ENCODE measurements at regions not wholly inside any gene's neighbourhood (a gene's known extent, or its start where the extent isn't known, plus 50 kb on each side); places are given as distances from the start of the nearest gene placed in this dataset.
"Not testable (repeated sequence)": the region's sequence is repeated elsewhere in the genome, so short reads cannot be mapped to it uniquely, and the experiment has no call there.

GRCh38 chr4:175070444-175070843 is 152.3 kb downstream of the ADAM29 start:
- no peak for DNase-seq (ENCODE audit: low spot score)
- in situ Hi-C loops (cut with MboI; ENCODE audit: low sequenced_read_pairs, unreplicated experiment) = no loop called here
- no peak for TF ChIP-seq CTCF (IDR thresholded peaks at IDR 0.05; ENCODE audit: borderline replicate concordance, control extremely low read depth, extremely low read depth, insufficient read depth, missing control alignments)

- DNase-seq (ENCODE audit: low spot score) = no peak
- no peak for TF ChIP-seq CTCF (IDR thresholded peaks at IDR 0.05; ENCODE audit: borderline replicate concordance, control extremely low read depth, extremely low read depth, insufficient read depth, missing control alignments)
- in situ Hi-C loops (cut with MboI; ENCODE audit: low sequenced_read_pairs, unreplicated experiment) = no loop called here
These were observed 153.0 kb downstream of the ADAM29 start for GRCh38 chr4:175071123-175071522.

- TF ChIP-seq CTCF (IDR thresholded peaks at IDR 0.05; ENCODE audit: borderline replicate concordance, control extremely low read depth, extremely low read depth, insufficient read depth, missing control alignments) = no peak
- DNase-seq (ENCODE audit: low spot score) = no peak
- in situ Hi-C loops (cut with MboI; ENCODE audit: low sequenced_read_pairs, unreplicated experiment) = no loop called here
These were observed 169.0 kb downstream of the ADAM29 start for GRCh38 chr4:175087145-175087544.

GRCh38 chr4:175090116-175090515 is 172.0 kb downstream of the ADAM29 start:
- in situ Hi-C loops (cut with MboI; ENCODE audit: low sequenced_read_pairs, unreplicated experiment) = no loop called here
- DNase-seq (ENCODE audit: low spot score) = no peak
- TF ChIP-seq CTCF (IDR thresholded peaks at IDR 0.05; ENCODE audit: borderline replicate concordance, control extremely low read depth, extremely low read depth, insufficient read depth, missing control alignments) = no peak

- no peak for TF ChIP-seq CTCF (IDR thresholded peaks at IDR 0.05; ENCODE audit: borderline replicate concordance, control extremely low read depth, extremely low read depth, insufficient read depth, missing control alignments)
- DNase-seq (ENCODE audit: low spot score) = no peak
- in situ Hi-C loops (cut with MboI; ENCODE audit: low sequenced_read_pairs, unreplicated experiment) = no loop called here
These were observed 173.5 kb downstream of the ADAM29 start for GRCh38 chr4:175091649-175092048.

- TF ChIP-seq CTCF (IDR thresholded peaks at IDR 0.05; ENCODE audit: borderline replicate concordance, control extremely low read depth, extremely low read depth, insufficient read depth, missing control alignments) = no peak
- no peak for DNase-seq (ENCODE audit: low spot score)
- in situ Hi-C loops (cut with MboI; ENCODE audit: low sequenced_read_pairs, unreplicated experiment) = no loop called here
These were observed 174.0 kb downstream of the ADAM29 start for GRCh38 chr4:175092114-175092513.

GRCh38 chr4:175093055-175093454 is 174.9 kb downstream of the ADAM29 start:
- DNase-seq (ENCODE audit: low spot score); in situ Hi-C loops (cut with MboI; ENCODE audit: low sequenced_read_pairs, unreplicated experiment): not testable (repeated sequence)
